ENCODE measurements at regions not wholly inside any gene's neighbourhood (a gene's known extent, or its start where the extent isn't known, plus 50 kb on each side); places are given as distances from the start of the nearest gene placed in this dataset.
A peak's percentile ranks its signal among the peaks of the same experiment; 100 is the strongest.

DNA sequence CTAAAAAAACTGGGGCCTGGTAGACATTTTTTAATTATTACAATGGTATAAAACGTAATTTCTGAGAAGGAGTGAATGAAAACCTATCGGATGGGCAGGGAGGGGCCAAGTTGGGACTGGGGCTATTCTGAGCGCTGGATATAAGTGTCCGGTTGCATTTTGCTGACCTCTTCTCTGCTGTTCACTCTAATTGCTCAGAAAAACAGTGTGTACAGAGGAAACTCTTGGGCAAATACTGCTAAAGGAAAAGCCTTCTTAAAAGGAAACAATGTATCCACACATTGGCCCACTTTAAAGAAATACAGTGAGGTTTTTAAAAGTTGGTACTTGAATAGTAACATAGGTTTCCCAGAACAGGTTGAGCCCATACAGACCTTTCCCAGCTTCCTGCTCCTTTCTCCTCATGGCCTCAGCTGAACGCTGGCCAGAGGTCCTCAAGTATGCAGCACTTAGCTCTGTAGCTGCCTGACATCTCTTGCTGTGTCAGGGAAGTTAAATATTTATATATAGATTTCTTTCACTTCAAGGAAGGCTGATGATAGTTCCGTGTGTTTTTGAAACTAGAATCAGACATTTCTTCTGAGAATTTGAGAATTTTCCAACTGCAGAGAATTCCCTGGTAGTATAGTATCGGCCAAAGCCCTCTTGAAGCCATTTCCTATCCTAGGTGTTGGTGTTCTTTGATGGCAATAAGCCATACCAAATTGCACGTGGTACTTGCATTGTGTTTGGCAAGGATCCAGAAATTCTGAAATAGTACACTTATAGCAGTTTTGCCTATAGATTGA, 97.1 kb upstream of the SLC4A4 start:
- DNase-seq (ENCODE audit: low spot score): no peak

DNA sequence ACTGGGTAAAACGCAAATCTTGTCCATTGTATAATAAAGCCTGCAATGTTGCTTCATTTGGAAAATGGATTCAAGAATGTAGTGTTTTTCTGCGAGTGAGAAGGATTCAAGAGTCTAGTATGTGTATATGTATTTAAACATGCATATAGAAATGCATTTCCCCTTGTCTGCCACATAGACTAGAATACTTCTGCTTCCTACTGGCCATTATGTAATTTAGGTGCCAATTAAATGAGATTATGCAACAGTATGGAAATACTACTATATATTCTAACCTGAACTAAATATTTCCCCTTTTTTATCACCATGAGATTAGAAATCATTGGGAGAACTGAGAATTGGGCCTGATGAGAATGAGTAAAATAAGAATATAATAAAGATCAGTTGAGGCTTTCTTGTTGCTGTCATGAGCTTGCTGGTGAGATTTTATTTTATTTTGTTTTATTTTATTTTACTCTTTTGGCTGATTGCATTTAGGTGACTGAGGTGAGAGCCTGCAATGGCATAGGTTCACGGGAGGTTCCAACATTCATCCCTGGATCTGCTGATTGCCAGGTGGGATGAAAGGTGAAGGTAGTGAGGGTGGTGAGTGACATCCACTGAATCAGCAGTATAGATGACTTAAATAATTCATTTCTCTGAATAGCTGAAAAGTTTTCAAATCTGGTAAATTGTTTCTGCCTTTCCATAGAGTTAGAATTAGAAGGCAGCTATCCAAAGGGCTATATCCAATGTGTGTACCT, 95.6 kb upstream of the SLC4A4 start:
- no peak for DNase-seq (ENCODE audit: low spot score)

DNA sequence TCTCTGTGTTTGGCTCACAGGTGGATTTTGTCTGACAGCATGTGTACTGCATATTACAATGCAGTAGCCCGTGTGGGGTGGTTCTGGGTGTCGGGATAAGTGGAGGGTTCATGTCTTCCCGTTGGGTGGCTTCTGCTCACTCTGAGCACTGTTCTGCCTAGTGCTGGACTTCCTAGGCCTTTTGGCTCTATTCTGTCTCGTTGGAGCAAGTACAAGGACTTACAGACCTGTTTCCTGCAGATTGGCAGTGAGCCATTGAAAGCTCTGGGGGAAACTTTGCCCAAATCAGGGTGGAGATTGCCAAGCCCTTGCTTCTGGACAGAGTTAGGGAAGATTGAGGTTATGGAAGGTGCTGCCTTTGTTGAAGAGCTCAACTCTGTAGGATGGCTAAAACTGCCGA, 91.1 kb upstream of the SLC4A4 start:
- DNase-seq (ENCODE audit: low spot score): no peak

DNA sequence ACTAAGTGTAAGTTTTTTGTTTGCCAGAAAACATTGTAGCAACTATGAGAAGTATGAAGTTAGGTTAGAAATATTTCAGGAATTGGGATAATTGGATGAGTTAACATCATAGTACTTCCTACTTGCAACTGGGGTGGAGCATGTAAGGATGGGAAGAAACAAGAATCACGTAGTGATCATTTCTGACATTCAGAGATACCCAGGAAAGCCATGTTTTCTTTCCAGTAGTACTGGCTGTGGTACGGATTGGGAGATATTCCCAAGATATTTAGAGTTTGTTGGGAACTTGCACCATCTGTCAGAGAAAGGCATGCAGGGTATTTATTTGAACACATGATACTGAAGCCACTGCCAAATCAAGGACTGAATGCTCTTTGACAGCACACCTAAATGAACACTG, 87.6 kb upstream of the SLC4A4 start:
- peak; percentile 39 for DNase-seq (ENCODE audit: low spot score)

DNA sequence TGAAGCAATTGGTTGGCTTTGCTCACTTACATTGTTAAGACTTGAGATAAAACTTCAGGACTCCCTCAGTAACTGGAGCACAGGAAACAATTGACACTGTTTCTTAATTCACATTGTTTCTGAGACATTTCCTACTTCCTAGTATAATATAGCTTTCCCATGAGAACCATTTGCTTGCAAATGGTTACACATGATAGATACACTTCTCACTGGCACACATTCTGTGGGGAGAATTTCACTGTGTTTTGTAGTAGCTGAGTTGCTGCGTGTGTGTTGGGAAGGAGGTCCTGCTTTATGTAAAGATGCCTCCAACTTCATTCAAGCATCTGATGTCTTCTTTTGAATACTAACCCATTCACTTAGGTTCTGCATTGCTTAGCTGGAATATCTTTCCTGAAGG, 85.3 kb upstream of the SLC4A4 start:
- DNase-seq (ENCODE audit: low spot score): no peak

DNA sequence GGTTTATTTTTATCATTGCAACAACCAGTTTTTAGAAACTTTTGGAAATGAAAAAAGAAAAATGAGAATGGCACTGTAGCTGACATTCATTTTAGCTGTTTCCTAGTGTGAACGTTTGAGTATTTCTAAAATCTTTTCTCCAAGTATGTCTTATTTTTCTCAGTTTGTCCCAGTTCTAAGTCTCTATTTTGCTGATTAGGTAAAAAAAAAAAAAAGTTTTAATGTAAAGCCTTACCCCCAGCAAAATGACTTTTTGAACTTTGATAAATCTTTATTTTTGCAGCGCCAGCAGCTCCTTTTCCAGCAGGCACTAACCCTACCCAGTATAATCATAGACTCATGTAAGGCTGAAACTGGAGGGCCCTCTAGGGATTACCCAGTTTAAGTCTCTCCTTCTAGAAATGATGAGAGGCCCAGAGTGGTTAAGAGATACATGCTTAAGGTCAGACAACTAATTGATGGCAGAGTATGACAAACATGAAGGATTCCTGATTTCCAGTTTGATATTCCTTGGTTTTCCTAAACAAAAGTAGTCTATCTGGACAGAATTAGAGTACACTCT, 84.3 kb upstream of the SLC4A4 start:
- no peak for DNase-seq (ENCODE audit: low spot score)

DNA sequence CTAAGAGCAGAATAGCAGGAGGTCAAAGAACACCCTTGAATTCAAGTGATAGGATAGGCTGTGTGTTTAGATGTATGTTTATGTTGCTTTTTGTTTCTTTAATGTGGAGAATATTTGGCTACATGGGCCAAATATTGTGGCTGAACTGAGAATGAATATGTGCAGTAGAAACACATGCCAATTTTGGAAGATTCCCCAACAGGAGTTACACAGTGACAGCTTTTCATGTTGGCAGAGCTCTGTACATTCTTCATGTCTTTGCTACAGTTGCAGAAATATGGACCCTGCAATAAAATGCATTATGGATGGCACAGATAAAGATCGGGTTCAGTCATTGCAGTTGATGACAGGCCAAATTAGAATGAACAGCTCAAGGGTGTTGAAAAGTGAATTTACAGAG, 82.8 kb upstream of the SLC4A4 start:
- DNase-seq (ENCODE audit: low spot score): no peak

DNA sequence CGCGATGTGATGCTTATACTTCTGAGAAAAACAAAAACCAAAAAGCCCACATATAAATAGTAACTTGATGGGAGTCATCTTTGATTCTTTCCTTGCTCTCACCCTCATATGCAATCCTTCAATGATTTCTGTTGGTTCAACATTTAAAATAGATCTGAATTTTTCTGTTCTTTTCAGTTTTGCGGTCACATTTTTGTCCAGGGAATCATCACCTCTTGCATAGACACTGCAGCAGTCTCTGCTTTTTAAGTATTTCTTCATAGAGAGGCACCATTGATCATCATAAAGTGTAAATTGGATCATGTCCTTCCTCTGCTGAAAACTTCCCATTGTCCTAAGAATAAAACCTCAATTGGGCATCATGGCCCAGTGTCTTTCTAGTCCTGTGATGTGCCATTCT, 81.1 kb upstream of the SLC4A4 start:
- no peak for DNase-seq (ENCODE audit: low spot score)

DNA sequence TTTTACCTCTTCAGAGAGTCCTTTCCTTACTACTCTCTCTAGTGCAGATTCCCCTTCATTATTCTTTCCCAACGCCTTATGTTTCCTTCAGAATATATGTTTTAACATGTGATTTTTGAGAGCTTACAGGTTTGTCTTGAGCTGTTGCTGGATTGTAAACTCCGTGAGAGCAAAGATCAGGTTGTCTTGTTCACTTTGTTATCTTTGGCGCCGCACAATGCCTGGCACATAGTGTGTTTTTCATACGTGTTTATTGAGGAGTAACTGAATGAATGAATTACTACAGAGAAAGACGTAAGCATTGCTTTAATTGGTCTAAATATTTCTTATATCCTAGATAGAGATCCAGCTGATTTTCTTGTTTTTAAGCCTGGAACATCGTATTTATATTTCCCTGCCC, 80.5 kb upstream of the SLC4A4 start:
- DNase-seq (ENCODE audit: low spot score): no peak

DNA sequence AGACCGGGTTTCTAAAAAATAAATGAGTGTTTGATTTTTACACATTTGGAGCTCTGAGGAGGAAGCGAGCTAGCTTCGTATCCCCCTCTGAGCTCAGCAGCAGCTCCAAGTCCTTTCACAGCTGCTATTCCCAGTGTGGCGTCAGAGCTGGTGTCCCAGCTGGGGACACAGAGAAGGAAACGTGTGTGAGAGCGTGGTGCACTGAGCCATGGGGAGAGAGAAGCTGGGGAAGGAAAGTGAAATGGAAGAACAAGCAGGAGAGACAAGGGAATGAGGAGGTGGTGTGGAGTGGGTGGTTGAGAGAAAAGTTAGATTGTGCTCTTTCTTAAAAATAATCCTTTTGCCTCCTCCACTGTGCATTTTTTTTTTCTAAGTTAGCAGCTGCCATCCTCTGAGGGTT, 79.5 kb upstream of the SLC4A4 start:
- DNase-seq (ENCODE audit: low spot score): no peak

DNA sequence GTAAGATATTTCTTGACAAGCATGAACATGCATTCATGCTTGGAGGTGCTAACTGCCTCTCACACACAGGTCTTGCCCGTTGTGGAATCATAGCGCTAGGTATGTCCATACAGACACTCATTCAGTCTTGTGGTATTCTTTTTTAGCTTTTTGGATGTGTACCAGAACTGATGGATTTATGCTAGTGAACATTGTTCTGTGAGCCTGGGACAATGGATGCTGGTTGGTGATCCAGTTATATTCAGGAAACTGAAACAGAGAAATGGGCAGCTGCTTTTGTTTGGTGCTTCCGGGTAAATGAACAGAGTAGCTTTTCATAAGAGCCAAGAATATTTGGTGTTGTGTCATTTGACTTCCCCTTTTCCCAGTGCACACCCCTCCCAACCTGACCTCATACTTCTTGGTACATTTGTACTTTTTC, 78.9 kb upstream of the SLC4A4 start:
- DNase-seq (ENCODE audit: low spot score): no peak

DNA sequence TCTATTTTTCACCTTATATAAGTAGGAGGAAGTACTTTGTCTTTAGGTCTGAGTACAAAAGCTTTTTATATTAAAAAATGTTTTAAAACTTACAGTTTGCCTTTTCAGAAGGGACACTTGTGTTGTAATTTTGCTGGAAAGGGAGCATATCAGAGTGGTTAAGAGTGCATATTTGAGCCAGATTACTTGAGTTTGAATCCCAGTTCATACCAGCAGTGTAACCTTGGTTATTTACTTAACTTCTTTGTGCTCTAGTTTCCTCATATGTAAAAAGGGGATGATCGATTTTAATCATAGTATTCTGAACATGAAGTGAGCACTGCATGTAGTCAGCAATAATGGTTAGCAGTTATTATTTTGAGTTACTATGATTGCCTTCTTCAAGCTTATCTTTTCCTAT, 78.3 kb upstream of the SLC4A4 start:
- DNase-seq (ENCODE audit: low spot score): no peak

DNA sequence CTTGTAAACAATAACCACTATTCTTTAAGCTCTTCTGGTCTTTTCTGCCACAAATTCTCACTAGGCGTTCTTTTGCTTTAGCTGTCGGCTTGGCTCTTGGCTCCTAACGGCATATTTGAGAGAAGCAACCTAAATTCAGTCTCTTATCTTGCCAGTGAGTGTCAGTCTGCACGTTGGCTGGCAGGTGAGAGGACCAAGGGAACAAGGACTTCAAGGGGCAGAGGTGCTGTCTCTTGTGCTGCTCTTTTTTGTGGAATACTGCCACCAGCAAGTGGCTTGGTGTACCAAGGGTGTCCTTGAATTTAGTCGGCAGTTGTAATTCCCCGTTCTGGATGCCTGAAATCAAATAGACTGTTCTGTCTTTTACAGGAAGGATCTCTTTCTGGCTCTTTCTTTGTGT, 77.8 kb upstream of the SLC4A4 start:
- DNase-seq (ENCODE audit: low spot score): no peak

DNA sequence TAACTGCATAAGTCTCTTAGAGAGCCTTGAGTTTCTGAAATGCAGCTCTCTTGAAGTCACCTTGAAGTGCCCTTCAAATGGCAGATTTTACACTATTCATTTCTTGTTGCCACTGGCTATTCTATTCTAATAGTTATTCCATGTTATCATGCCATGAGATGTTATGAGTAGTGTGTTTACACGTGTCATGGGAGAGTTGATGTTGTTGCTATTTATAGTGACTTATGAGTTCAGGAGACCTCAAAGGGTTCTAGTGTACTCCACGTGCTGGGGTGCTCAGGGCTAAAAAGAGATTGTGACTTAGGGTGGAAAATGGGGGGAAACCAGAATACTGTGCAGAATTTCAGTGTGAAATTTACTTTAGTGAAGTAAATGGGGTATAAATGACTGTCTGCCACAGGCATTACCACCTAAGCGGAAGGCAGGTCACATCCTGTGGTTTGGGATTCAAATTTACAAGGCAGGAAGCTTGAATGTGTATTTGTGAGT, 77.1 kb upstream of the SLC4A4 start:
- no peak for DNase-seq (ENCODE audit: low spot score)

DNA sequence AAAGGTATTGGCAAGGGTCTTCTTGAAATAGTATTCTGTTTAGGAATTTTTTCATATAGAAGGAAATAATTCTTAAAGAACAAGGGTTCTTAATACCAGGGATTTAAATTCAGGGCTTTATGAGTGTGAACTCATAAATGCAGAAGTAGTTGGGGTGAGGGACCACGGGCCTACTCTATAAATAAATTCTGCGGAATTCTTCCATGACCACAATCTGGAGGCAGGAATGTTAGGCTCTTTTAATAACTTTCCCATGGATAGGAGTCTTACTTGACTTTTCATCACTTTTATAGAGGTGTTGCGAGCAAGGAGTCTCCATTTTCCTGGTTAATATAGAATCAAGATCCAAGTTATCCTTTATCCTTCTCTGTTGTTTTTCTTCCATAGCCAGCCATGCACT, 76.7 kb upstream of the SLC4A4 start:
- DNase-seq (ENCODE audit: low spot score): no peak

DNA sequence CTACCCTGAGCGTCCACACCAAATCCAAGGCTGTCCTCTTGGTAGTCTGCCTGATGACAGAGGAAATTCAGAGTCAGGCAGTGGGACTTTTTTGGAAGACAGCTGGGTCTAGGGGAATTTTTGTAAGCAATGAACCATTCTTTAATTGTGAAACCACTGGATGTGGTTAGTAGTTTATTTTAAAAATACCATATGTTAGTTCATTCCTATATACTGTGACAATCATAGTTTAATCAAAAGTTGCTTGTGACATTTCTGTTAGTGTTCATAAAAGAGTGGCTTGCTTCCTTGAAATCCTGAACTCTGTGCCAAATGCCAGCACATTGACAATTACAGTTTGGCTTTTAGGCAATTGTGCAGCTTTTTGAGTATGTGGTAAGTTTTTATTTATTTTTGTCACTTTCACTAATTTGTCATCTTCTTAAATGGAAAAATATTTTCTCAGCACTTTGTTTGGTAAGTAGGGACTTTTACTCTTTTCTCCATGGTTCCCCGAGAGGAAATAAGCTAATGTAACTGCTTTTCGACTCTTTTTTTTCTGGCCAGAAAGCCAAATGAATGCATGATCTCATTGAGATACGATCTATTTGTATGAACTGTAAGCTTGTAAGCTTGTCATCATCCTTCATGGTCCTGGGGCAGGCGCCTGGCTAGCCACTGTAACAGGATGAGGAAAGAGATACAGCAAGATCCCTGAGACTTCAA, 72.6 kb upstream of the SLC4A4 start:
- peak; percentile 26 for DNase-seq (ENCODE audit: low spot score)

DNA sequence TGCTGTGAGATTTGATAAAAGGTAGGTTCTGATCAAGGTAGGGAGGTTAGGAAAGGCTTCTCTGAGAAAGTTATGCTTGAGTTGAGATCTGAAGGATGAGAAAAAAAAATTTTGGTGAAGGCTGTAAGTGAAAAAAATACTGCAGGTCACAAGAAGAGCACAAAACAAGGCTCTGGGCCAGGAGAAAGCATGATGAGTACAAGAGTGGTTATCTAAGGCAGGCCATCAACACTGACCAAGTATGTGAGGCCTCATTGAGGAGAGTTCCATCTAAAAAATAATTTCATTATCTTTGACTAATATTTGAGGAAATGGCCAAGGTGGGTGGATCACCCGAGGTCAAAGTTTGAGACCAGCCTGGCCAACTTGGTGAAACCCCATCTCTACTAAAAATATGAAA, 71.6 kb upstream of the SLC4A4 start:
- DNase-seq (ENCODE audit: low spot score): no peak

DNA sequence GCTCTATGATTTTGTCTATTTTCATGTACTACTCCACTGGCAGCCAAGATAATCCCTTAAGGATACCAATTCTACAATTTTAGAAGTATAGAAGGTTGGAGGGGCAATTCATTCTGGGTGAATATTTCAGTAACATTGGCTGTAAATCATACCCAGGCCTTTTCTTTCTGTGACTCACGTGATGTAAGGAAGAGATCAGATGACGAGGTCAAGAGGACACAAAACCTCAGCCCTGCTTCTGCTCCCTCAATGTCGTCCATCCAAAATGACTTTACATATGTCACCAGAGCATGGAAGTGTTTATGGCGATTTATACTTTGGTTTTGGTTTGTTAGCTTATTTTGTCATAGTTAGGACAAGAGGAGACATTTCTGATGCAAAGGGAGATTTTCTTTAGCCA, 70.7 kb upstream of the SLC4A4 start:
- DNase-seq (ENCODE audit: low spot score): no peak

DNA sequence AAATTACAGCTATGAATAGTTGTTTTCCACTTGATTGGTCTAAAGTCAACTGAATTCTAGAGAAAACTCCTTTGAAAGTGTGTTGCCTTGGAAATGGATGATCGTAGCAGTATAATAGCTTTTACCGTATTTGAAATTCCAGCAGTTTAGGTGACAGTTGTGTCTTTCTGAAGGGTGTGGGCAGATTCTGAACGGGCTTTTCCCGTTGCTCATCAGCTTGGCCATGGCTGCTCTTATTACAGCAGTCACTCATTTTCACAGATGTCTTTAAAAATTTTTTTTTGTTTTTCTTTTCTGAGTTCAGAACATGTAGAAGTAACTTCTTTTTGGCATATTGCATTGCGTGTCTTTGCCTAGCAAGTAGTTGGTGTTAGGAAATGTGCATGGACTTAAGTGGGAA, 69.6 kb upstream of the SLC4A4 start:
- no peak for DNase-seq (ENCODE audit: low spot score)

DNA sequence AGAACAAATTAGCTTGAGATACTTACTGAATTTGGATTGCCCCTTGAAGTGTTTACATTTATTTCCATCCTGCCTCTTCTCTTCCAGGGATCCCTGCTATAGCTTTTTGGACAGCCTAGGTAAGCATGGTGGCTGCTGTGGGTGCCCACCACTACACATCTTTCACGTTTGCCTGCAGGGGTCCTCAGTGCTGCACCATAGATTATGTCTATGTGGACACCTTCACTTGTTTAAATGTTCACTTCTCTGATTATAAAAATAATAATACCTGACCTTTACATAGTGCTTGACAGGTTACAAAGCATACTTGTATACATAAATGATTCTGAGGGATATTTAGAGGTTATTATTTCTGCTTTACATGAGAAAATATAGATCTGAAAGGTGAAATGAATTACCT, 67.9 kb upstream of the SLC4A4 start:
- DNase-seq (ENCODE audit: low spot score): peak; percentile 57

DNA sequence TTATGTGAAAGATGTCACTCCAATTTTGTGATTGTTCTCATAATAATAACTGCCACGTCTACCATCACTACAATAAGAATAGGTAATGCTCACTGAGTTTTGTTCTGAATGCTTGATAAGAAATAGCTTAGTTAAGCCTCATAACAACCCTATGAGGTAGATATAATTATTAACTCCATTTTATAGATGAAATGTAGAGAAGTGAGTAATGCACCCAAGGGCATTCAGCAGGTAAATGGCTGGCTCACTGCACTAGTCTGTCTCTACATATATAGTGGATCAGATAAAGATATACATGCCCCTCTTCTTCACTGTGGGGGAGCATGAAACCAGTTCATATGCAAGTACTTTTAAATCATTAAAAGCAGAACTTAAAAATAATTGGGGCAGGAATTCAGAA, 65.8 kb upstream of the SLC4A4 start:
- peak; percentile 44 for DNase-seq (ENCODE audit: low spot score)

DNA sequence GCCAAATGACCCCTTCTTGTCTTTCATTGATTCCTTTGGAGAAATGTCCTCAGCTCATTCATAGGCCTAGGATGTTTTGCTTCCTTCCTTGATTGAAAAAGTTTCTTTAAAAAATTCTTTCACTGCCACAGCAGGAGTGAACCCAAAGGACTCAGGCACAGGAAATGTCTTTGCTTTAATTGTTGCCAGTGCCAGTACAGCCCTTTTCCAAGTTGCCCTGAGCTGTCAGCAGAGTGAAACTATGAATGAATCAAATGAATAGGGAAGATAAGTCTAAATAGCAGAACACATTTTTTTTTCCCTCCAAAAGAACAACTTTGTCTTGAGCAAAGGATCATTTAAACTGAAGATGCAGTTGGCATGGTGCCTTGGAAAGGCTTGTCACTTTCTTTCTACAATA, 63.8 kb upstream of the SLC4A4 start:
- no peak for DNase-seq (ENCODE audit: low spot score)

DNA sequence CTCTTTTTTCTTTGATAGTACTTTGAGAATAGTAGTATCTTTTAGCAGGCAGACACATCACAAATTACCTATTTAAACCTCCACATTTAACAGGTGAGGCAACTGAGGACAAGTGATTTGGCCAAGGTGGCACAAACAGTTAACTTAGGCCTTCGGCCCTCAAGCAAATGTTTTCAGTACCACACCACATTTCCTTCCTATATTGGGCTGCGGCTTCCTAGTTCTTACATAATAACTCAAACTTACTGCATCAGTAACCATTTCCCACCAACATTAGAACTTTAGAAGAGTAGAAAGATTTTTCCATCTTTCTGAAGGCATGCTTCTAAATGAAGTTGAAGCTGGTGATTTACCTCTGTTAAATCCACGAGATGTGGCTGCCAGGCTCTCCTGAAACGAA, 63.2 kb upstream of the SLC4A4 start:
- no peak for DNase-seq (ENCODE audit: low spot score)

Measured in kidney tubule cell (primary cell).